ENCODE measurements at regions not wholly inside any gene's neighbourhood (a gene's known extent, or its start where the extent isn't known, plus 50 kb on each side); places are given as distances from the start of the nearest gene placed in this dataset.

GRCh38 chr1:228955691-228956090 lies 220.4 kb downstream of the RHOU start:
- no peak overlapping the region for H3K27ac ChIP-seq
- TF ChIP-seq POLR2A (IDR thresholded peaks at IDR 0.05) (no peak), EP300 (IDR thresholded peaks at IDR 0.05) (no peak), POLR2AphosphoS5 (IDR thresholded peaks at IDR 0.05) (no peak)
- TF ChIP-seq, protein P1, sequence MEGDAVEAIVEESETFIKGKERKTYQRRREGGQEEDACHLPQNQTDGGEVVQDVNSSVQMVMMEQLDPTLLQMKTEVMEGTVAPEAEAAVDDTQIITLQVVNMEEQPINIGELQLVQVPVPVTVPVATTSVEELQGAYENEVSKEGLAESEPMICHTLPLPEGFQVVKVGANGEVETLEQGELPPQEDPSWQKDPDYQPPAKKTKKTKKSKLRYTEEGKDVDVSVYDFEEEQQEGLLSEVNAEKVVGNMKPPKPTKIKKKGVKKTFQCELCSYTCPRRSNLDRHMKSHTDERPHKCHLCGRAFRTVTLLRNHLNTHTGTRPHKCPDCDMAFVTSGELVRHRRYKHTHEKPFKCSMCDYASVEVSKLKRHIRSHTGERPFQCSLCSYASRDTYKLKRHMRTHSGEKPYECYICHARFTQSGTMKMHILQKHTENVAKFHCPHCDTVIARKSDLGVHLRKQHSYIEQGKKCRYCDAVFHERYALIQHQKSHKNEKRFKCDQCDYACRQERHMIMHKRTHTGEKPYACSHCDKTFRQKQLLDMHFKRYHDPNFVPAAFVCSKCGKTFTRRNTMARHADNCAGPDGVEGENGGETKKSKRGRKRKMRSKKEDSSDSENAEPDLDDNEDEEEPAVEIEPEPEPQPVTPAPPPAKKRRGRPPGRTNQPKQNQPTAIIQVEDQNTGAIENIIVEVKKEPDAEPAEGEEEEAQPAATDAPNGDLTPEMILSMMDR (IDR thresholded peaks at IDR 0.05), result no peak
- no peaks in the 10 kb centered on the region for H3K9me3 ChIP-seq
- WGBS, 2 donors, result 92 to 100% methylated on average over 1 of the region's 1 CpG
- peaks cover 0 to under 1% (median 0%) of the 10 kb centered on the region in 4 donors for H3K4me1 ChIP-seq
- H3K27me3 ChIP-seq, result no peaks in the 10 kb centered on the region
- DNase-seq, result no peak
- ATAC-seq (ENCODE audit: low FRiP score in 2 of 2), result peak in 1 of 2 donors; percentile 90
- H3K36me3 ChIP-seq, result no peaks in the 10 kb centered on the region
- H3K4me3 ChIP-seq, result no peak overlapping the region

DNA sequence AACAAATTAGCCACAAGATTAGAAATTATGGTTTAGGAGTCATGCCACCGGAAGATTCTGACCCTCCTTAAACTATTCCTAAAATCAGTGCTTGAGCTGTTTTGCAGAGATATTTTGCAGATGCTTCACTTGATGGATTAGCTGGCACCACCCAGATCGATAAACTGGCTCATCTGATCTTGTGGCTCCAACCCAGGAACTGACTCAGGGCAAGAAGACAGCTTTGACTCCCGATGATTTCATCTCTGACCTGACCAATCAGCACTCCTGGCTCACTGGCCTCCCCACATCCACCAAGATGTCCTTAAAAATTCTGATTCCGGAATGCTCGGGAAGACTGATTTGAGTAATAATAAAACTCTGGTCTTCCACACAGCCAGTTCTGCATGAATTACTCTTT lies 221.6 kb downstream of the RHOU start:
- ATAC-seq (ENCODE audit: low FRiP score in 2 of 2) (no peak), DNase-seq (no peak)
- no peak for TF ChIP-seq POLR2AphosphoS5 (IDR thresholded peaks at IDR 0.05)
- TF ChIP-seq POLR2A (IDR thresholded peaks at IDR 0.05), result no peak
- TF ChIP-seq, protein P1 (IDR thresholded peaks at IDR 0.05), result no peak
- no peak for TF ChIP-seq EP300 (IDR thresholded peaks at IDR 0.05)
- Histone ChIP-seq H3K4me3 (no peak overlapping the region), H3K27ac (no peak overlapping the region), H3K36me3 (no peaks in the 10 kb centered on the region), H3K4me1 (peaks cover 0 to 3% (median 0%) of the 10 kb centered on the region in 4 donors), H3K27me3 (no peaks in the 10 kb centered on the region), H3K9me3 (no peaks in the 10 kb centered on the region)
- 86 to 91% methylated on average over 5 of the region's 5 CpGs for WGBS, 2 donors

DNA sequence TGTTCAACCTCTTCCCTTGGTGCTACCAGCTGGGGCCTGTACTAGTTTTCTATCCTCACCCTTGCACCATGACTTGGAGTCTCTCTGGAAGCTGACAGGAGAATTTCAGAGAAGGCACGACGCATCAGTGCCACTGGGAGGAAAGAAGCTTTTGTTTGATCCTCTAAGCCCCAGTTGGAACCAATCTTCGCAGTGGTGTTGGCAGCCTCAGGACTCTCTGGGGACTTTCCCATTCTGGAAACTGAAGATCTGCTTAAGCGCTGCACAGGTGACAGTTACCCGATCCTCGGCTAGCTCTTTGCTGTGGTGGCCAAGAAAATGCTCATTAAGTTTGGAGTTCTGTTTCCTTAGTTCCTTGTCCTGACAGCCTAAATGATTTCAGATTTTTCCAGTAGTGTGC lies 222.3 kb downstream of the RHOU start:
- no peak for ATAC-seq (ENCODE audit: low FRiP score in 2 of 2)
- Histone ChIP-seq H3K9me3 (no peaks in the 10 kb centered on the region), H3K4me3 (no peak overlapping the region), H3K4me1 (peaks cover 0 to 3% (median 0%) of the 10 kb centered on the region in 4 donors), H3K27ac (no peak overlapping the region), H3K36me3 (no peaks in the 10 kb centered on the region), H3K27me3 (no peaks in the 10 kb centered on the region)
- TF ChIP-seq POLR2AphosphoS5 (IDR thresholded peaks at IDR 0.05) (no peak), EP300 (IDR thresholded peaks at IDR 0.05) (no peak), POLR2A (IDR thresholded peaks at IDR 0.05) (no peak)
- TF ChIP-seq, protein P1 (IDR thresholded peaks at IDR 0.05), result no peak
- 81 to 95% methylated on average over 6 of the region's 6 CpGs for WGBS, 2 donors
- DNase-seq, result no peak

DNA sequence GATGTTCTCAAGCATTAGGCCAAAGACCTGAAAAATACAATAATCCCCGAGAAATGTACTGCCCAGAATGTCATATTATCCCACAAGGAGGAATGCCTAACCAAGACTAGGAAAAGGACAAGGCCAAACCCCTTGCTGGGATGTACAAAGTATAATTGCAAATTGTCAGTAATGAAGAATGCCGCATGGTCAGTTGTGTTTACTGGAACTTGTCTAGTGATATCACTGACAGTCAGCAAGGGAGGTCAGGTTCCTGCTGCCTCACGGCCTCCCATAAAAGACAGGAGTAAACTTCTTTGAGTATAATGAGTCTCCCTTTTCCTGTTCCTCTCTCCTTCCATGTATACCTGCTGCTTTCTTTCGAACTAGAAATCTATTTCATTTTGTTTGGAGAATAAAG lies 222.8 kb downstream of the RHOU start:
- Histone ChIP-seq H3K27ac (no peak overlapping the region), H3K27me3 (no peaks in the 10 kb centered on the region), H3K4me1 (peaks cover 0 to 3% (median 0%) of the 10 kb centered on the region in 4 donors), H3K4me3 (no peak overlapping the region), H3K36me3 (no peaks in the 10 kb centered on the region), H3K9me3 (no peaks in the 10 kb centered on the region)
- no peak for DNase-seq
- TF ChIP-seq POLR2A (IDR thresholded peaks at IDR 0.05) (no peak), EP300 (IDR thresholded peaks at IDR 0.05) (no peak), POLR2AphosphoS5 (IDR thresholded peaks at IDR 0.05) (no peak)
- TF ChIP-seq, protein P1 (IDR thresholded peaks at IDR 0.05), result no peak
- ATAC-seq (ENCODE audit: low FRiP score in 2 of 2), result no peak
- 82 to 88% methylated on average over 4 of the region's 4 CpGs for WGBS, 2 donors

DNA sequence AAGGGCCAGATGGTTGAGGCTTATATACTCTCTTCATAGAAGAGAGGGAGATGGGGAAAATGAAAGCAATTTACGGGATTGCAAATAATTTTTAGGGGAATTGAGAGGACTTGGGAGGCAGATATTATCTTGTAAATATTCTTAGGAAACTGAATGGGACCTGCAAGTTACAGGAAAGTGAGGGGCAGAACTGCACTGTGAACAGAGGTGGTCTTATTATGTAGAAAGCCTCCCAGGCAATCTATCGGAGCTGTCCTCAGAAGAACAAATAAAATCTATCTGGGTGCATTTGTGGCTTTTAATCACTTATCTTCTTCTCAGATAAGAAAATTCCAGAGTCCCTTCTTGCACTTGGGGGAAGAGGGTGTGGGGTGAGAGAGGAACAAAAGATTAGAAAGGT lies 223.5 kb downstream of the RHOU start:
- no peak overlapping the region for H3K4me3 ChIP-seq
- H3K4me1 ChIP-seq, result peaks cover 0 to 4% (median 3%) of the 10 kb centered on the region in 4 donors
- DNase-seq, result no peak
- H3K27me3 ChIP-seq, result no peaks in the 10 kb centered on the region
- no peaks in the 10 kb centered on the region for H3K36me3 ChIP-seq
- WGBS, 2 donors, result 74 to 92% methylated on average over 2 of the region's 2 CpGs
- no peaks in the 10 kb centered on the region for H3K9me3 ChIP-seq
- no peak for ATAC-seq (ENCODE audit: low FRiP score in 2 of 2)
- H3K27ac ChIP-seq, result no peak overlapping the region
- TF ChIP-seq POLR2A (IDR thresholded peaks at IDR 0.05), result no peak
- TF ChIP-seq POLR2AphosphoS5 (IDR thresholded peaks at IDR 0.05), result no peak

Data from upper lobe of left lung (tissue), 6 donors.